Stimulated activated CD8-positive, alpha-beta memory T cell treated with anti-CD3 and anti-CD28 coated beads, Interleukin-2, amount 100 ng/mL, for 48 hours (primary cell): ENCODE measurements at regions not wholly inside any gene's neighbourhood (a gene's known extent, or its start where the extent isn't known, plus 50 kb on each side); places are given as distances from the start of the nearest gene placed in this dataset.

Experiments
- DNase-seq, 2 donors: peaks; one replicate each; pipeline ENCODE4 v3.0.0-alpha.2; 2020; ENCODE audit warnings: low read depth in 2 of 2

DNA sequence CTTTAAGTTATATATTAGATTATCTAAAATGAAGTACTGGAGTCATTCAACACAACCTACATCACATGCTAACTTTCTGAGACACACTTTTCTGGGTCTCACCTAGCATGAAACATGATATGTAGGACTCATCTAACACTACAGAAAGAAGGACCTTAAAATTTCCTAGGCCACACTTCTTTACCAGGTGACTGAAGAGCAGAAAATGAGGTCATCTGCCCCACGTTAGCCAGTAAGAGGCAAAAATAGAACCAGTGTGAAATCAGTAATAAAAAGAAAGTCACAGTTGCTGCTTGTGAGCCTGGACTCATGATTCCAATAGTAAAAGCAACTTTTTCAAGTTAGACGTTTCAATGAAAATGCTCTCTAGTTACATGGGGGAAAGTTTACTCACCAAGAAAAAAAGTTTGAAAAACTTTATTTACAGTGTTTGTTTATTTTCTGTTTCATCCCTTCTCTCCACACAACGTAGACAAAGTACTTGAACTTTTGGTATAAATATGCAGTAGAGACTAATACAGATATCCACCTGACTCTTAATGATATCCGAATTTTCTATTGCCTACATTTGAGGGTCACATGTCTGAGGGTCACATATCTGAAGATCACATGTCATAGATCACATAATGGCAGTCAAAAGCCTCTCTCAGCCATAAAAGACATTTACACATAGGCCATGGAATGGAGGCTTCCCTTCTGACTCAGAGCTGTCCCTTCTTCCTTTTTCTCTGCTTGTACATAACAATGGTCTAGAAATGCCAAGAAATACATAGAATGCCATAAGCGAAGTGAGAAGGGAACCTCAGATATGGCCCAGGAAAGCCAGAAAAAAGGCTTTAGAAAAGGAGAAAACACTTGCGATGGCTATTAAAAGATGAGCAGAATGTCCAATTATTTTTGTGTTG, 362.9 kb downstream of the ZEB2 start:
- no peak for DNase-seq

DNA sequence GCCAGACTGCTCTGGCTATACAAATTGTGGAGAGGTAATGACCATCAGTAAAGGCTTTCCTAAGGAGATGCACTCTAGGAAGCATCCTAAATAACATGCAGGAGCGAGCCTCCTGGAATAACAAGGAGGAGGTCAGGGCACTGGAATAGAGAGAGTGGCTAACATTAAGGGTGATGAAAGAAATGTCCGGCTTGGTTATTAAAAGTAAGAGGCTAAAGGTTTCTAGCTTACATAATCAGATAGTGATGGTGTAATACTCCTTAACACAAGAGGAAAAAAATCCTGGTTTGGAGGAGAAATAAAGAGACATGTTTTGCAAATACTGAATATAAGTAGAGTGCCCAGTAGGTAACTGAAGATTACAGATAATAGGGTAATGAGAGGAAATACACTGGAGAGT, 365.7 kb downstream of the ZEB2 start:
- no peak for DNase-seq

DNA sequence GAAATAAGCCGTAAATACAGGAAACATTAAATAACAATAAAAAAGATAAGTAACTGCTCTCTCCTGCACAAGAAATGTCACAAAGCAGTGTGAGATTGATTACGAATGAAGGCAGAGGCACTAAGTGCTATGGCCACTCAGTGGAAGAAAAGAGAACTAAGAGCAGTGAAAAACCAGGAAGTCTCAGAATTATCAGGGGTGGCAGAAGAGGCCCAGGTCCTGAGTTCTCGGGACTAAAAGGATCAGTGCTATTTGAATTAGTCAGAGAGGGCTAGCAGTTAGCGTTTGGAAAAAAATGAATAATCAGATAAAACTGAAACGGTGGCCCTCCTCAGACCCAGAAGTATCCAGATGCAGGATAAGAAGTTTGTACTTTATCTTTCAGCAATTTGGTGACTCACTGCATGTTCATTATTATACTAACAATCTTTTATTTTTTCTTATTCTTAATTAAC, 367.1 kb downstream of the ZEB2 start:
- DNase-seq = no peak

DNA sequence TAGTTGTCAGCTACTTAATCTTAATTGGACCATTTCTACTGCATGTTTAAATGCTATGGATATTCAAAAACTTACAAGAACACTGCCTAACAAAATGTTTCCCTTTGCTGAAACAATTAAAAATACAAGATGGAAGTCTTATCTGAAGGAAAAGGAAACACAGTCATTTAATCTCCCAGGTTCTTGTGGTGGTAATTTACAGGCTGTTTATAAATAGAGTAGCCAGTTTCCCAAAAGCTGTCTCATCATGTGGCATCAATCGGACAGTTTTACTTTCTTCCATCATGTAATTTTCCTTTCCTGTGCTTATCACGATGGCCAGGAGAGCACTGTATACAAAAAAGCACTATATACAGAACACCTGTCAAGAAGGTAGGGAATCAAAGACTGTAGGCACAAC, 368.1 kb downstream of the ZEB2 start:
- no peak for DNase-seq

DNA sequence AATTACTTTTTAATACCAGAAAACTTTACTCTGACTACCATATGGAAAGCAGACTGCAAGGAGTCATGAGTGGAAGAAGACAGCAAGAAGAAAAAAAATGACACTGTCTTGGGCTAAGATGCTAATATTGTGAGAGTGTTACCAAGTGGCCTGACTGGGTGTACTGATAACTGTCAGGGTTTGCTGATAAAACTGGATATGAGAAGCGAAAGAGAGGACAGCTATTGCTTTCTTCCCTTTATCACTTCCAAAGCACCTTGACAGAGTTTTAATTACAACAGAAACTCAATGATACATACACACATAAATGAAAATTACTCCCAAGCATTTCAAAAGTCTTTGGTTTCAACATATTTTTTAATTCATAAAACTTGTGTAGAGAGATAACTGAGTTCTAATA, 368.5 kb downstream of the ZEB2 start:
- DNase-seq = no peak

DNA sequence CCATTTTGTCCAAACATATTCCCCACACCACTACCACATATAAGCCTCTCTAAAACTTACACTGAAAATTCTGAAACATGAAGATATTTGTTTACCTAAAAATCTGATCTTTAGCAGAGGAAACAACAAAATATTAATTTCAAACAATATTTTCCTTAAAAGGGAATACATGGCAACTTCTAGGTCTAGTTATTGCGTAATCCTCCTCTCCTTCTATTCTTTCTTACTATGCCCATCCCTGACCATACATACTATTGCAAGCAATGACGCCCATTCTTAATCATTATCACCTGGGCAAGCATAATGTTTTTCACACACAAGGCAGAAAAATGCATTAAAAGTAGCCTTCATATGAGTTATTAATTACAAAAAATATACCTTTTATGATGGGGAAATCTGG, 372.6 kb downstream of the ZEB2 start:
- no peak for DNase-seq

DNA sequence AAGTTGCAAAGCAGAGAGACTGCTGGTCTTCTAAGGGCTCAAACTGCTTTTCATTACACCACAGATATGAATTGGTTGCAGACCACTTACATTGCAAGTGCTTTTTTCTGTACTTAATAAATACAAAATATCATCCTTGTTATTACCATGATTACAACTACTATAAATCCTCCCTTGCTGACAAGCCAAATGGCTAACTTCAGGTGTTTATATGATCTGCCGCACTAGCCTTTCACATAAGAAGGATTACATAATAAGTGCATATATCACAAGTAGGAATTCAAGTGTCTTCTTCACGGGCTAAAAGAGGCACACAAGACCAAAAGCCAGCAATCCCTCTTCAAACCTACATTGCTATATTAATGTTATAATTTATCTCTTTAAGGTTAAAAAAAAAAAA, 373.0 kb downstream of the ZEB2 start:
- DNase-seq = no peak

DNA sequence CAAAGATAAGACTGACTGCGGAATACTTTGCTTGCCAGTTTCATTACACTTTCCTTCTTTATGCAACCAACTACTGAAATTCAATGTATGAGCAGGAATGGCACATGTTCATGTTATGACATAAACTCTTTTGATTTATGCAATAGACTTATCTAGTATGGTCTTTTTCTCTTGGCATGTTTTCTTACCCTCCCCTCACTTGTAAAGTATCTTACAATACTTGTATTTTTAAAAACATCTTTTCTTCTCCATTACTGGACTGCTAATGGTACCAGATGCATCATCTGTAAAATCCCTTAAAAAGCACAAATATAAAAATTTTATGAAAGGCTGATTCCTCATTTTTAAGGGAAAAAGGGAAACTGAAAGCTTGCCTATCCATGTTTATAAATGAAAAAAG, 373.8 kb downstream of the ZEB2 start:
- no peak for DNase-seq

DNA sequence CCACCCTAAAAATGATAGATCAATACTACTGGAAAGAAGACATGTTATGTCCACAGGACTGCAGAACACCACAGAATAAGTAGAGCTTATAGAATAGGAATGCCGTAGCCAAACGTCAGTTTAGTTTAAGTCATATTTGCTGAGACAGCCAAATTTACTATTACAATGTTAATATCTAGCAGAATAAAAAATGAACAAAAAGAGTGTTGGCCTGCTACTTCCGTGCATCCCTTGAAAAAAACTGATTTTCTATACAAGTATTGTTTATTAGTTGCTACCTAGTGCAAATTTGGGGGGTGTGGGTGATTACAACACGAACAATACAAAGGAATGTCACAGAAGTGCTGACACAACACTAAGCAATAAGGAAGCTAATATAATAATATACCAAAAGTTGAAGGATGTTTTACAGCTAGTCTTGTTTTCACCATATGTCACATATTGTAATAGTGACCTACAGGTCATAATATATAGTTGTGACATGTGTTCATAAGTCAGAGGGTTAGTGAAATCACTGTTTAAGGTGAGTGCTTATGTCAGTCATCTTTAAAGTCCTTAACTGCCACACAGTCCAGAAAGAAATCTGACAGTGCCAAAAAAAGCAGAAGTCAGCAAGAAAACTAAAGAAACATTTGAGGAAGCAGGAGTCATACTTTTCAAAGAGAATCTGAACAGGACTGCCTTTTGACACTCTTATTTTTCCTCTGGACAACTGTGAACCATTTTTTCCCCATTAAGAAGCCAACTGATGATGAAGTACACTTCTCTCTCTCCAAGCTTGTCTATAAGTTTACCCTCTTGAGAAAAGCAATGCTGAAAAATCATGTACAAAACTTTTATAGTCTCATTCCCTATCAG, 376.4 kb downstream of the ZEB2 start:
- no peak for DNase-seq

DNA sequence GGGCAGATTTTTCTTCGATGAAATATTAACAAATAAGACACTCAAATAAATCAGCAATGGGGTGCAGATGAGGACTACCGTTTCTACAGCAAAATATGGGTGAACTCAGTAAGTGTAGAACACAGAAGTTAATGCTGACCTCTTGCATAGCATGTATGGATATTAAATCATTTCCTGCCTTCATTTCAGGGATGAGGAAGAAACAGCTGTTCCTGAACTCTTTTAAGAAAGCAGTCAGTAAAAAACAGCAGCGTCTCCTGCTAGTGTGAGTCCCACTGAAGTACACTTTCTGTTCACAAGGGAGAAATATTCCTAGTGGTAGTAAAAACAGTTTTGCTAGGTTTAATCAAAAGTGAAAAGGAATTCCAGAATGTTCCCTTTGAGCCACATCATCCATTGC, 379.0 kb downstream of the ZEB2 start:
- no peak for DNase-seq

DNA sequence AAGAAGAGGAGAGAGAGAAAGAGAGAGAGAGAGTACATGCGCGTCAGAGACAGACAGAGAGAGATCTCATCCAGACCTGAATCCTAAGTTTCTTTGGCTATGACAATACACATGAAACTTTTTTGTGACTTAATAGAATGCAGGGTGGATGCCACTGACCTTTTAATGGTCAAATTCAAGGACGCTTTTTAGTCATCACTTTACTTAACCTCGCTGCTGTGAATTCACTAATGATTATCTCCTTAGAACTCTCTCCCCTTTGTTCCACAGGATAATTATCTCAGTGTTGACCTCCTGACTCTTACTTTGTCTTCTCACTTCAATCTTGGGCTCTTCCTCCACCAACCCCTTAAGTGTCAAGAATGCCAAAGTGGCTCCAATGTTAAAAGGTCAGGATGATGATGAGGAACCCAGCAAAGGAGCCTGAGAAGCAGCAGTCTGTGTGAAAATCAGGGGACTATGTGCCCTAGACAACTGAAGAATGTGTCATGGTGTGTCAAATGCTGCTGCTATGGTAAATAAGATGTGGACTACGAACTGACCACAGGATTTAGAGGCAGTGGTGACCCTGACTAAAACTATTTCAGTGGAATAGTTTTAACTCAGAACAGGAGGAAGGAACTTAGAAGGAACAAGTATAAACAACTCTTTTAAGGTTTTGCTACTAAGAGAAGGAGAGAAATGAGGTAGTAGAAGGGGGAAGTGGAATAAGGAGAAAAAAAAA, 382.1 kb downstream of the ZEB2 start:
- no peak for DNase-seq

DNA sequence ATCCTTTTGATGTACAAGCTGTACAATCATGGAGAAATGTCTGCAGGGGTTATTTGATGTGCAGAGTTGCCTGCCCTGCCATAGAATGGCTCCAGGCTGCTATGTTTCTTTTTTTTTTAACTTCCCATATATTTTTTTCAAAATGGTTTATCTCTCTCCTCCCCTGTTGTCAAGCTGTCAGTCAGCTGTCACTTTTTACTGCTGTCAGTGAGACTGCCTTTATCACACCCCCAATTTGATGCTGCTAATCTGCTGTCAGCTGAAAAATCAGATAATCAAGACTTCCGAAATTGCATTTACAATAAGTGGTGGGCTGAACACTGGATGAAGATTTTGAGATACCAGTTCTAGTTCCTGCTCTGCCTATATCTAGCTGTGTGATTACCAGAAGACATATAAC, 382.6 kb downstream of the ZEB2 start:
- DNase-seq = no peak

DNA sequence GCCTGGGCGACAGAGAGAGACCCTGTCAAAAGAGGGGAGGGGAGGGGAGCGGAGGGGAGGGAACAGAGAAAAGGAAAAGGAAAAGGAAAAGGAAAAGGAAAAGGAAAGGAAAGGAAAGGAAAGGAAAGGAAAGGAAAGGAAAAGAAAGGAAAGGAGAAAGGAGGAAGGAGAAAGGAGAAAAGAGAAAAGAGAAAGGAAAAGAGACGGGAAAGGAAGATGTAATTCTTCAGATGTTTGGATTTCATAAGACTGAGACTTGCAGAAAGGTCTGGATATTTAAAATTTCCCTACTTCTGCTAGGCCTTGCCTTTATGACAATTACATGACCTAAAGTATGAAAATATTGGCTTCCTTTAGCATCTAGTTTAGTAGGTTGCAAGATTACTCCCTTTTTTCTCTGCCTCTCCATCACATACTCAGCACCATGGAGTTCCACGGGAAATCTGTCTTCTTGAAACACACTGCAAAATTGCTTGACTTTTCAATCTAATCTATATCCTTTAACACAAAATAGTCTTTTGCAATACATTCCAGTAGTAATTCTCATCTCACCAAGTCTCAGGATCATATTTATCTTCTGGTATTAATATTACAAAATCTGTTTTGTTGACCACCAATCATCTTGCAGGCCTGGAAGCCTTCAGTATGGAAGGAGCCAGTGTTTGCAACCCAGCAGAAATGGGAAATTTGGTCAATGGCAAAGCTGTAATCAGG, 383.5 kb downstream of the ZEB2 start:
- DNase-seq = no peak

DNA sequence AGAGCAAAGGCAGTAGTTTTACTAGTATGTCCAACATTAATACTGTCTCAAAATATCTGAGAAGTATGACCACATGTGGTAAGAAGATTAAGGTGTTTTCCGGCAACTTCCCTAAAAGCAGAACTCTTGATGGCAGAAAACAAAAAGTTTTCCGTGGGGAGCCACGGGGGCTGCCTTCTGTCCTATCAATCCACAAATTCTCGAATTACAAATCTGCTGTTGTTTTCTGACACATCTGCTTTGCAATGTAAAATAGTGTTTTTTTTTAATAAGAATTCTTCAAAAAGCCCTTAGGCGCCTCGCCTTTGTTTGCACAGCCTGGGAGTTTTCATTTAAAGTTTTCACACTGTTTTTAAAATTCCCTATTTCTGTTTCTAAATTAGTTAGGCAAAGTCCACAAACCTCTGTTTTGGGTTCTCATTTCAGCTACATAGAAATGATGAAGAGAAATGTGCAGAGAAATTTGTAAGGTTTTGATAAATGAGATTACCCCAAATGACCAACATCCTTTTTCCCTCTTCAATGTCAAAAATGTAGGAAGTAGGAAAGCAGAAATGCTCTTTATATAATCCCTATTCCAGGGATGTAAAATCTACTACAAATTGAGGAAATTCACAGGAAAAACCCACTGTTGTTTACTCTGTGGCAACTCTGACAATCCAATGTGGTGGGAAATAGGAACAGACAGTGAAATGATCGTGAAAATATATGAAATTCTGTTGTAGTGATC, 385.8 kb downstream of the ZEB2 start:
- DNase-seq = no peak

DNA sequence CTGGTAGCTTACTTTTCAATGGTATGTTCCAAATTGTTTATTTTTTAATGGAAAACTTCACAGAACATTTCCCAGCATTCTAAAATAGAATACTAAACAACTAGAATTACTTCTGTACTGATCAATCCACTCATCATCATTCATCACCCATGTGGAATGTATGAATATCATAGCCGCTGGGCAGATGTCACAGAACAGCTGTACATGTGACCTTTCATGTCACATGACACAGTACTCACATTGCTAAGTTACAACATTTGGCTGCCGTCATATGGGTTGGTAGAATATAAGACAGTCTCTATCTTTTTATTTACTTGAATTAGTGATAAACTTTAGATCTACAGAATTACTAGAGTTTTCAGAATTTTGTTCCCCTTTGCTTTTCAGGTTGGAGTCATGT, 387.6 kb downstream of the ZEB2 start:
- DNase-seq = no peak

DNA sequence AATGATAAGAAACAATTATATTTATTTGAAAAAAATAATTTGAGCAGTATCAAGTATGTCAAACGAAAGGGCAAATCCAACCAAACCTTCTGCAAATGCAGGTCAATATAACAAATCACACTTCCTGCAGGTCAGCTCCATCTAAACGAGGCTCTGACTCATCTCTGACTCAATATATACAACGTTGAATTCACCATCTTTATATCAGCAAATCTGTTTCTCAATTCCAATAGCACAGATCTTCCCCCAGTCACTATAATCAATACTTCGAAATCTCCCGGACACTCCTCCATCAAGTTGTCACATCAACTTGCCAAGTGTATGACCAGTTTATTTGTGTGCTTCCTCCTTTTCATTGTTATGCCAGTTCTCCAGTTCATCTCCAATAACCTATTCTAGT, 388.9 kb downstream of the ZEB2 start:
- no peak for DNase-seq

DNA sequence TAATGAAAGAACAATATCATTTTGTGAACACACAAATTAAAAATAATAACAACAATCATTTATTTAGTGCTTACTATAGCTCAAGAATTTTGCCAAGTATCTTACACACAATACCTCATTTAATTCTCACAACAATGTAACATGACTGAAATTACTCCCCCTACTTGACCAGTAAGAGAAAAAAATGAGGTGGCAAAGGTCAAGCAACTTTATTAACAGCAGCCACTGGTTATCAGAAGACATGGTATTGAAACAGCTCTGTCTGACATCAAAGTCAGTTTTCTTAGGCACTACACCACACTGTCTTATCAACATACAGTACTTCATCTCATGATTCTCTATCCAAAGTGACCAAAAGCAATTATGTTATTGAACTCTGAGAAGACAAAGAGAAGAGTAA, 389.4 kb downstream of the ZEB2 start:
- no peak for DNase-seq

DNA sequence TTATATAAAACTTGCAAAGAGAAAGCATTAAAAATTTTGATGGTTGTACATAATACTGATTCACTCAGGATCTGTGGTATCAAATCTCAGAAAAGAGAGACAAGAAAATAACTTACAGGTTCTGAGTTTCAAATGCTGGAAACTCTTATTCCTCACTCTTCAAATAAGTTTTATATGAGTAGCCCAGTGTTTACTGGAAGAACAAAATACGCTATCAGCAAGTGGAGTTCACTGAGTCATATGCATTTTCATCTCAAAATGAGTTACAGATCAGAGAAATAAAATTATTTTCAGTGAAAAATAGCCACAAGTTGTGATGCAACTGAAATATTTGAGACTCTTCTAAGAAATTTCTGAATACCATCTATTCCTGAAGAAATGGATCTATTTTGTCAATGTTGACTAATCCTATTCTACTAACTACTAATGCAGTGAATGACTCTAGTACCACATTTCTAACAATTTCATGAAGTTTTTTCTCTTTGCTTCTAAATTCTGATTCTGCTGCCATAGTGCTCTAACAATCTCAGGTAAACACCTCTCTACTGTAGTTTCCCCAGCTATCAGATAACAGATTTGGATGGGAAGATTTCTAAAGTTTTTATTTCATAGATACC, 391.7 kb downstream of the ZEB2 start:
- DNase-seq = no peak

DNA sequence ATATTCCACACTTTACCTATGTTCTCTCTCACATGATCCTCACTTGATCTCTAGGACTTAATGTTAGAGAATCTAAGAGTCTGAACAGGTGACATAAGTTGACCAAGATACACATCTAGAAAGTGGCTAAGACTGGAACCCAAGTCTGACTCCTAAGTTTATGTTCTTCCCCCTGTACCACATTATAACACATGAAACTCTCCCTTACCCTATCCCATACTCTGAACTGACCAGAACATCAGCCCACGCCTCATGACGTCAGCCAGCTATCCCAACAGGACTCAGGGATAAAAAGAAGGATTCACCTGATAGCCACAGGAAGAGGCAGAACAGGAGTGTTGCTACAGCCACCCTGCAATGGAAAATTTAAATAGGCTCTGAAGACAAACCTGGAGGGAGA, 392.2 kb downstream of the ZEB2 start:
- DNase-seq = no peak

DNA sequence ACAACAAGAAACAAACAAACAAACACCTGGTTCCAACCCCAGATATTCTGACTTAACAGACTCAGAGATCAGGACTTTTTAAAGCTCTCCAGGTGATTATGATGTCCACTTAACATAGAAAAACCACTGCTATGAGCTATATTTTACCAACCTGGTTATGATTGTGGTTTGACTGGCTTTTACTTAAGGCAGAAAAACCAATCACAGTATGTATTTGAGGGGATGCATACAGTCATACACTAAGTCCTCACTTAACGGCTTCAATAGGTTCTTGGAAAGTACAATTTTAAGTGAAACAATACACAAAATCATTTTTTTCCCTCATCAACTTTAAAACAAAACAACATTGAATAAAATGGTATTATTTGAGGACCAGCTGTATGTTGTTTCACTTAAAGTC, 393.6 kb downstream of the ZEB2 start:
- no peak for DNase-seq

DNA sequence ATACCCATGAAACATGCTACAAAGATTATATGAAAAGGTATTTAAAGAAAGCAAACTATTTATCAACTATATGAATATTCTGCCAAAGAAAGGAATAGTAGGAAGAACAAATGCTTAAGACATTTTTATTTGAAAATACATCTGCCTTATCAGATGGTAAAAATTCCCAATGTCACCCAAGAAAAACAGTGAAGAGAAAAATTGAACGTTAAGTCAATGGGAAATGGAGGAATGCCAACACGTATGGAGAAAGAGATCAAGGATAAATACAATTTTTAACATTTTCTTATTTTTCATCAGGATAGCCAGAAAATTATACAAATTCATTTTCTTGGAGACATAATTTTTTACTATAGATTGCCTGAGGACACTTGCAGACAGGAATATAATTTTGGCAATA, 394.2 kb downstream of the ZEB2 start:
- no peak for DNase-seq
